ENCODE measurements at regions not wholly inside any gene's neighbourhood (a gene's known extent, or its start where the extent isn't known, plus 50 kb on each side); places are given as distances from the start of the nearest gene placed in this dataset.

- DNase-seq (ENCODE audit: low read depth, low spot score), result no peak
Measured at GRCh38 chr6:134866563-134866962, 83.3 kb downstream of the ALDH8A1 start.

- DNase-seq (ENCODE audit: low read depth, low spot score), result no peak
Measured at GRCh38 chr6:134864558-134864957, 85.3 kb downstream of the ALDH8A1 start.

DNA sequence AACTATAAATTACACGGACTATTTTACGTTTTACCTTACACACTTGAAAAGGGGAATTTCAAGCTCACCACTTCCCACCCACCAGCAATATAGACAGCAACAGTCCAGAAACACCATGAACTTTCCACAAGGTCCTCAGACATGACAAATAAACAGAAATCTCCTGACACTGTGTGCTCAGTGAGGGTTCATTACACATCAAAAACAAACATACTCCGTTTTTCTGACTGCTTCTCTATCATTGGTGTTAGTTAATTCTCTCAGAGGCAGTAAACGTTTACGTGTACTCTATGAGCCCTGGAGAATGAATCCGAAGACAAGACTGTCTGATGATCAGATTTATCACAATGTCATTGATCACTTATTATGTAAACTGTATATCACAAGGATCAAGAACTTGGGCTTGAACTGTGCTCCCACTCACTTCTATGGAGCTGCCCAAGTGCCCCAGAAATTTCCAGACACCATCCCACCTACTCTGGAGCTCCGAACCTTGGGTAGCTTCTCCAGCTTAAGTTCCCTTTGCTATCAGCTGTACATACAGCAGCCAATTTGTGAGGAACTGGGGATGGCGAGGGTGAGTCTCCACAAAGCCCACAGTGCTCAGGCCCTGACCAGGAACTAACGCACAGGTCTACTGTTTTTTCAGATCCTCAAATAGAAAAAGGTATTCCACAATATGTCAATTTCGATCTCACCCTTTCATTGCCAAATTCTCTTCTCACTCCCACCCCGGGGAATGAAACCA lies 86.0 kb downstream of the ALDH8A1 start:
- DNase-seq (ENCODE audit: low read depth, low spot score), result no peak

DNA sequence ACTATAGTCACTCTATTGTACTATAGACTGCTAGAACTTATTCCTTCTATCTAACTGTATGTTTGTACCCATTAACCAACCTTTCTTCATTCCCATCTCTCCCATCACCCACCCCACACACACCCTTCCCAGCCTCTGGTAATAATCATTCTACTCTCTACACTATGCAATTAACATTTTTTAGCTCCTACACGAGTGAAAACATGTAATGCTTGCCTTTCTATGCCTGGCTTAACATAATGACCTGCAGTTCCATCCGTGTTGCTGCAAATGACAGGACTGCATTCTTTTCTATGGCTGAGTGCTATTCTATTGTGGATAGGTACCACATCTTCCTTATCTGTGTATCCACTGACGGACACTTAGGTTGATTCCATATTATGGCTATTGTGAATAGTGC lies 95.5 kb downstream of the ALDH8A1 start:
- no peak for DNase-seq (ENCODE audit: low read depth, low spot score)

DNA sequence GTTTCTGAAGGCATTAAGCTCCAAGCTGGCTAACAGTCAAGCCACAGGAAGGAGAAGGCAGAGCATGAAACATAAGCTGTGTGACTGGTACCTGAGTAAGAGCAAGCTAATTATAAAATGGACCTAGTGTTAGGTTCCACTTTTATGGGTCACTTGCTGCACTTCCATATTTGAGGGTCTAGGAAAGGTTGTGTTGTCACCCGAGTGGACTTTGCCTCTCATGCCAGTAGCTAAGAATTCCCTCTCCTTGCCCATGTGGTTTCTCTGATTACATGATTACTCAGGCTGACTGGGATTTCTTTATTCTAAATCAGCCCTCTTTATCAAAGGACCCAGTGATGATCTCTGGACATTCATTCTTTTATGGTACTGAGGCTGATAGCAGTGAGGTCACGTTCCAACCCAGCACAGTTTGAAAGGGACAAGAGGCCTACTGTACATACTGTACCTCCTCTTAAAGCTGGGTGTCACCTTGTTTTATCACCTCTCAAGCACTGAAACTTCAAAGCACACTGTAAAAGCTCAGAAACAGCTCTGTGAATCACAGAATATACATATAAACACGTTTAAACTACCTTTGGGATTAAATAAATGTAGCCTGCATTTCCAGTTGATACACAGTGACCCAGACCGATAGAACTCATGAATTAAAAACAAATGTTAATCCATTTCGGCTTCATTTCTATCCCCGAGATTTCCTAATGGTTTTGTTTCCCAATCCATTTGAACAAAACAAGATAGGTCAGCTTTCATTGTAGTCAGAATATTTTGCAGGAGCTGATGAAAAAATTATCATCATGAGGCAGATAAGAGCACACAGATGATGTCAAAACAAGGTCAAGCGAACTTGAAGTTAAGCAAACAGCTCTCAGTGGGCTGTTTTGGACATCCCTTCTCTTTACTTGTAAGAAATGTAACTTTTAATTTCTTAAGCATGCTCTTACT lies 96.5 kb downstream of the ALDH8A1 start:
- DNase-seq (ENCODE audit: low read depth, low spot score), result no peak

- DNase-seq (ENCODE audit: low read depth, low spot score), result no peak
Measured at GRCh38 chr6:134851548-134851947, 98.4 kb downstream of the ALDH8A1 start.

GRCh38 chr6:134850721-134851305 lies 99.1 kb downstream of the ALDH8A1 start:
- DNase-seq (ENCODE audit: low read depth, low spot score), result no peak

- DNase-seq (ENCODE audit: low read depth, low spot score), result no peak
Measured at GRCh38 chr6:134849920-134850447, 99.9 kb downstream of the ALDH8A1 start.

DNA sequence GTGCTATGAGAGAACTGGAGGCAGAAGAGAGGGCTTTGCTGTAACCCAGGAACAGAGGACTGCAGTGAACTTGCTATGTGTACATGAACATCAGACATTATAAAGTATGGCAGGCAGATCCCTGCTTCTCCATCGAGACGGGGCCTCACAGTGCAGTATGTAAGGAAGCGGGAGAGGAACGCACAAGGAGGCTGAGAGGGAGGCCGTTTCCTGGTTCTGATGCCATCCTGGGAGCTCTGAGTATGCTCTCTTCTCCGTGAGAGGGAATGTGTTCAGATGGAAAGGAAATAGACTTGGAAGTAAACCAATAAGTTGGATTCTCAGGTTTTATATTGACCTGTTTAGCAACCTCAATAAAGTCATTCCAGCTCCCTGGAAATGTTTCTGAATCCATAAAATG lies 101.8 kb downstream of the ALDH8A1 start:
- DNase-seq (ENCODE audit: low read depth, low spot score), result no peak

DNA sequence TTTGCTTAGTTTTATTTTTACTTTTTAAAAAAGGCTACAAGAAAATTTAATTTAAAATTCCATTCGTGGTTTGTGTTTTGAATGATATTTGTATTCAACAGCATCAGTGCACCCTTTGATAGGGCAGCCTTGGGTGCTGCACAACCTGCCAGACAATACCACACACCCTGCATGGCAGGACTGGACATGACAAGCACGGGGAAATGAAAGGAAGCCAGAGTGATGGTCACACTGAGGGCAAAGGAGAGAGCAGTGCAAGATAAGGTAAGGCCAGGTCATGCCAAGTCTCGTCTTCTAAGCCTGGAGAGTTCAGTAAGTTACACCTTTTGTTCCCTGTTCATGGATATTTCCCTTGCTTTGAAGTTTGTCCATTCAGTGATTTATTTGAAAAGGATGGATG lies 103.0 kb downstream of the ALDH8A1 start:
- DNase-seq (ENCODE audit: low read depth, low spot score), result no peak

DNA sequence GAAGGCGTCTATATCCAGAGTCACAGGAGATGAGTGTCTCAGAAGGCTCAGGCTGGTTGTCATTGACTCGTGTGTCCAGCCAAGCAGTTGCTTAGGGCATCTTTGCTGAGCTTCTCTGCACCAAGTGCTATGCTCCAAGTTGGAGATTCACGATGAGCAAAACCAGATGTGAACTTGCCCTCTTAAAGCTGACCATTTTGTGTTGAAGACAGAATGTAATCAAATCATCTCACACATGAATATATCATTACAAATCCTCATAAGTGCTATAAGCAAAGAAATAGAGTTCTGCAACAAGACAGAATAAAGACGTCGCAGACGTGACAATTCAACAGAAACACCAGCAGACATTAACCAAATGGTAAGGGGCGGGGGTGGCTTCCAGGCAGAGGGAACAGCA lies 103.9 kb downstream of the ALDH8A1 start:
- DNase-seq (ENCODE audit: low read depth, low spot score), result no peak

GRCh38 chr6:134844120-134844519 lies 105.8 kb downstream of the ALDH8A1 start:
- no peak for DNase-seq (ENCODE audit: low read depth, low spot score)

- no peak for DNase-seq (ENCODE audit: low read depth, low spot score)
Measured at GRCh38 chr6:134840086-134840867, 109.6 kb downstream of the ALDH8A1 start.

GRCh38 chr6:134835993-134836392 lies 113.9 kb downstream of the ALDH8A1 start:
- no peak for DNase-seq (ENCODE audit: low read depth, low spot score)

DNA sequence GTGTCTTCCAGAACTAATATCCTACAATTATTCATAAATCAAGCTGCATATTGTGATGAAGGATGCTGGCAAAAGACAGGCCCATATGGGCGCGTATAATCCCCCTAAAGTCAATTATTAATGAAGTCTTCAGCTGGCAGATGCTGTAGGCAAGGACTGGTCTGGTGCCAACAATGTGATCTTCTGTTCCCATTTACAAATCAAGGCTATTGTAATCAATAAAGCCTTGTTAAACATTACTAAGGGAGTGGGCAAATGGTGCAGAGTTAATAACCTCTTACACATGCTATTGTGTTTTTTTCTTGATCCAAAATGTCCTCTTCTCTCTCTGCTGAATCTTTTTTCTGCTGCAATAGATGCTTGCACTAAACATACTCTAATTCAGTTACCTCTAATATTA lies 119.0 kb downstream of the ALDH8A1 start:
- no peak for DNase-seq (ENCODE audit: low read depth, low spot score)

GRCh38 chr6:134830194-134830593 lies 119.7 kb downstream of the ALDH8A1 start:
- no peak for DNase-seq (ENCODE audit: low read depth, low spot score)

GRCh38 chr6:134828641-134829040 lies 121.3 kb downstream of the ALDH8A1 start:
- no peak for DNase-seq (ENCODE audit: low read depth, low spot score)

- DNase-seq (ENCODE audit: low read depth, low spot score), result no peak
Measured at GRCh38 chr6:134826889-134827737, 122.8 kb downstream of the ALDH8A1 start.

- no peak for DNase-seq (ENCODE audit: low read depth, low spot score)
Measured at GRCh38 chr6:134823710-134824034, 126.2 kb downstream of the ALDH8A1 start.

- DNase-seq (ENCODE audit: low read depth, low spot score), result peak; percentile 1
Measured at GRCh38 chr6:134822920-134823709, 126.8 kb downstream of the ALDH8A1 start.
